ENCODE measurements at regions not wholly inside any gene's neighbourhood (a gene's known extent, or its start where the extent isn't known, plus 50 kb on each side); places are given as distances from the start of the nearest gene placed in this dataset.

DNA sequence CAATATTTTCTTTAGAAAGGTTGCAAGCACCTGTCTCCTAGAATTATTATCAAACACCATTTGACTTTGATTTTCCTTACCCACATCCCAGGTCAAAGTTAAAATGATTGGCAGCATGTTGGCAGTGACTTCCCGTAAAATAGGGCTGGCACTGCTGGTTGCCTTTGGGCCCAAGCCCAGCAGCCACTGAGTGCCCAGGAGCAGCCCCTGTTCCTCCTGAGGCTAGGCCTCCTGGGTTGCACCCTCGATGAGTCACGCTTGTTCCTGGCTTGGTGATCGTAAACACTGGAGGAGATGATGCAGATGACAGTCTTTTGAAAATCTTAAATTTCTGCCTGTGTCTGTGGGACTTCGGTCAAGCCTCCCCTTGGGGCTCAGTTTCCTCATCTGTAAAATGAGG is 290.0 kb downstream of the TLE3 start:
- no peak for TF ChIP-seq SP1 (IDR thresholded peaks at IDR 0.05)
- TF ChIP-seq TARDBP (IDR thresholded peaks at IDR 0.05): no peak
- no peak for TF ChIP-seq HDGF (IDR thresholded peaks at IDR 0.05; ENCODE audit: borderline replicate concordance)
- no peak for TF ChIP-seq FOXA1 (IDR thresholded peaks at IDR 0.05)
- no peak for TF ChIP-seq BHLHE40 (IDR thresholded peaks at IDR 0.05; ENCODE audit: borderline replicate concordance)
- TF ChIP-seq FOXM1 (IDR thresholded peaks at IDR 0.05; ENCODE audit: borderline replicate concordance): no peak
- TF ChIP-seq LEF1 (IDR thresholded peaks at IDR 0.05; ENCODE audit: borderline replicate concordance): no peak
- no peak for TF ChIP-seq FOXK2 (IDR thresholded peaks at IDR 0.05)
- TF ChIP-seq CTBP1 (IDR thresholded peaks at IDR 0.05; ENCODE audit: borderline replicate concordance): no peak
- no peak for TF ChIP-seq SUZ12 (IDR thresholded peaks at IDR 0.05)
- TF ChIP-seq PKNOX1 (IDR thresholded peaks at IDR 0.05): no peak
- no peak for TF ChIP-seq ZNF384 (IDR thresholded peaks at IDR 0.05)

All from HEK293T (cell line).